Mesendoderm (in vitro differentiated cells): ENCODE measurements at regions not wholly inside any gene's neighbourhood (a gene's known extent, or its start where the extent isn't known, plus 50 kb on each side); places are given as distances from the start of the nearest gene placed in this dataset.

Experiments
- DNase-seq: peaks from one replicate; pipeline ENCODE4 v3.0.0; 2013
- H2AK5ac ChIP-seq: 2 replicates; pipeline ENCODE4 v1.6.1; 2013; ENCODE audit warnings: low read length, inconsistent platforms
- H2BK120ac ChIP-seq: 2 replicates; pipeline ENCODE4 v1.6.1; 2013; ENCODE audit warnings: low read depth, mild to moderate bottlenecking, low read length, moderate library complexity, mixed read lengths
- H2BK15ac ChIP-seq: replicated peaks from 2 replicates; pipeline ENCODE4 v1.6.1; 2013; ENCODE audit warnings: low read depth, mild to moderate bottlenecking, moderate library complexity
- H2BK5ac ChIP-seq: 2 replicates; pipeline ENCODE4 v1.6.1; 2013; ENCODE audit warnings: low read length, inconsistent platforms
- H3K18ac ChIP-seq: 2 replicates; pipeline ENCODE4 v1.6.1; 2013; ENCODE audit warnings: mild to moderate bottlenecking, low read length, mixed read lengths
- H3K23ac ChIP-seq: one replicate; pipeline ENCODE4 v1.6.1; 2013; ENCODE audit warnings: low read length
- H3K27ac ChIP-seq: 2 replicates; pipeline ENCODE4 v1.5.1; 2013; ENCODE audit warnings: low read depth, mild to moderate bottlenecking, inconsistent platforms, low read length, moderate library complexity
- H3K27me3 ChIP-seq: 2 replicates; pipeline ENCODE4 v1.6.1; 2013; ENCODE audit warnings: low read length, control low read depth, mild to moderate bottlenecking, inconsistent platforms; ENCODE audit not compliant: insufficient read depth, poor library complexity
- H3K36me3 ChIP-seq: 2 replicates; pipeline ENCODE4 v1.6.1; 2013; ENCODE audit warnings: low read length, inconsistent platforms; ENCODE audit not compliant: control insufficient read depth, insufficient read depth
- H3K4ac ChIP-seq: one replicate; pipeline ENCODE4 v1.6.1; 2013; ENCODE audit warnings: low read depth, mild to moderate bottlenecking, low read length, moderate library complexity
- H3K4me1 ChIP-seq: 2 replicates; pipeline ENCODE4 v1.6.1; 2013; ENCODE audit warnings: low read depth, low read length, inconsistent platforms; ENCODE audit not compliant: control insufficient read depth
- H3K4me2 ChIP-seq: 2 replicates; pipeline ENCODE4 v1.6.1; 2013; ENCODE audit warnings: low read length
- H3K4me3 ChIP-seq: 2 replicates; pipeline ENCODE4 v1.5.1; 2013; ENCODE audit warnings: mild to moderate bottlenecking, low read length
- H3K56ac ChIP-seq: one replicate; pipeline ENCODE4 v1.6.1; 2013; ENCODE audit warnings: low read length
- H3K79me1 ChIP-seq: 2 replicates; pipeline ENCODE4 v1.6.1; 2013; ENCODE audit warnings: low read length, inconsistent platforms
- H3K79me2 ChIP-seq: 2 replicates; pipeline ENCODE4 v1.6.1; 2013; ENCODE audit warnings: mild to moderate bottlenecking, low read length; ENCODE audit not compliant: control insufficient read depth, insufficient read depth
- H3K9ac ChIP-seq: 2 replicates; pipeline ENCODE4 v1.6.1; 2013; ENCODE audit warnings: low read length, inconsistent platforms
- H4K5ac ChIP-seq: one replicate; pipeline ENCODE4 v1.6.1; 2013; ENCODE audit warnings: low read length
- H4K8ac ChIP-seq: one replicate; pipeline ENCODE4 v1.6.1; 2013; ENCODE audit warnings: low read depth, mild to moderate bottlenecking, control low read depth, low read length, moderate library complexity
- WGBS: extraction: QIAGEN DNeasy Blood & Tissue Kit; methylation state at CpG from one replicate; pipeline ENCODE4 v1.1.7; 2013; ENCODE audit warnings: low lambda C conversion rate, missing lambda C conversion rate; ENCODE audit not compliant: insufficient coverage; ENCODE audit errors: extremely low coverage; 5-methylcytosine and 5-hydroxymethylcytosine counted together

- H4K5ac ChIP-seq: no peak overlapping the region
- no peak overlapping the region for H3K56ac ChIP-seq
- H3K4me3 ChIP-seq: no peak overlapping the region
- H3K4me1 ChIP-seq: no peaks in the 10 kb centered on the region
- H3K79me1 ChIP-seq: no peaks in the 10 kb centered on the region
- H2AK5ac ChIP-seq: no peak overlapping the region
- WGBS: no CpG with 5 or more reads among the region's 5 CpGs
- H3K23ac ChIP-seq: no peak overlapping the region
- H3K4ac ChIP-seq: no peak overlapping the region
- no peak overlapping the region for H3K9ac ChIP-seq
- DNase-seq: no peak
- H3K36me3 ChIP-seq: no peaks in the 10 kb centered on the region
- H4K8ac ChIP-seq: no peak overlapping the region
- H3K27ac ChIP-seq: no peak overlapping the region
- no peak overlapping the region for H2BK15ac ChIP-seq
- H2BK120ac ChIP-seq: no peak overlapping the region
- no peaks in the 10 kb centered on the region for H3K27me3 ChIP-seq
- H3K4me2 ChIP-seq: no peak overlapping the region
- H2BK5ac ChIP-seq: no peak overlapping the region
- H3K18ac ChIP-seq: no peak overlapping the region
- H3K79me2 ChIP-seq: no peaks in the 10 kb centered on the region
Observed at GRCh38 chr15:97899981-97900380, 60.5 kb upstream of the ARRDC4 start.

- Histone ChIP-seq H3K4me1 (no peaks in the 10 kb centered on the region), H3K18ac (no peak overlapping the region), H3K36me3 (no peaks in the 10 kb centered on the region), H3K23ac (no peak overlapping the region), H2BK5ac (no peak overlapping the region), H2BK120ac (no peak overlapping the region), H2BK15ac (no peak overlapping the region), H3K4ac (no peak overlapping the region), H3K9ac (no peak overlapping the region), H4K8ac (no peak overlapping the region), H3K27ac (no peak overlapping the region), H3K4me2 (no peak overlapping the region), H4K5ac (no peak overlapping the region), H3K79me2 (no peaks in the 10 kb centered on the region), H3K56ac (no peak overlapping the region), H2AK5ac (no peak overlapping the region), H3K79me1 (no peaks in the 10 kb centered on the region), H3K27me3 (no peaks in the 10 kb centered on the region), H3K4me3 (no peak overlapping the region)
- WGBS: no CpG with 5 or more reads among the region's 10 CpGs
- DNase-seq: peak; percentile 38
Observed at GRCh38 chr15:97902140-97902780, 58.2 kb upstream of the ARRDC4 start.

- Histone ChIP-seq H3K4me3 (no peak overlapping the region), H3K79me1 (no peaks in the 10 kb centered on the region), H2AK5ac (no peak overlapping the region), H3K27me3 (no peaks in the 10 kb centered on the region), H3K9ac (no peak overlapping the region), H4K5ac (no peak overlapping the region), H2BK5ac (no peak overlapping the region), H3K18ac (no peak overlapping the region), H2BK120ac (no peak overlapping the region), H2BK15ac (no peak overlapping the region), H3K4ac (no peak overlapping the region), H3K4me1 (no peaks in the 10 kb centered on the region), H4K8ac (no peak overlapping the region), H3K23ac (no peak overlapping the region), H3K27ac (no peak overlapping the region), H3K56ac (no peak overlapping the region), H3K79me2 (no peaks in the 10 kb centered on the region), H3K4me2 (no peak overlapping the region), H3K36me3 (no peaks in the 10 kb centered on the region)
- DNase-seq: no peak
- WGBS: no CpG with 5 or more reads among the region's 3 CpGs
Observed at GRCh38 chr15:97903560-97903959, 56.9 kb upstream of the ARRDC4 start.

GRCh38 chr15:97903971-97904572 is 56.4 kb upstream of the ARRDC4 start:
- no peak overlapping the region for H3K4ac ChIP-seq
- no peak overlapping the region for H3K56ac ChIP-seq
- no peak overlapping the region for H2BK120ac ChIP-seq
- no peaks in the 10 kb centered on the region for H3K79me1 ChIP-seq
- DNase-seq: peak; percentile 85
- no peak overlapping the region for H3K23ac ChIP-seq
- H3K4me3 ChIP-seq: no peak overlapping the region
- no peak overlapping the region for H3K18ac ChIP-seq
- no peak overlapping the region for H2BK15ac ChIP-seq
- no peak overlapping the region for H2AK5ac ChIP-seq
- H3K9ac ChIP-seq: no peak overlapping the region
- no peak overlapping the region for H3K4me2 ChIP-seq
- no CpG with 5 or more reads among the region's 26 CpGs for WGBS
- no peak overlapping the region for H3K27ac ChIP-seq
- no peak overlapping the region for H4K5ac ChIP-seq
- H3K4me1 ChIP-seq: no peaks in the 10 kb centered on the region
- no peaks in the 10 kb centered on the region for H3K79me2 ChIP-seq
- no peaks in the 10 kb centered on the region for H3K27me3 ChIP-seq
- no peak overlapping the region for H4K8ac ChIP-seq
- no peak overlapping the region for H2BK5ac ChIP-seq
- H3K36me3 ChIP-seq: no peaks in the 10 kb centered on the region

- Histone ChIP-seq H3K9ac (no peak overlapping the region), H2AK5ac (no peak overlapping the region), H3K36me3 (no peaks in the 10 kb centered on the region), H2BK5ac (no peak overlapping the region), H3K79me1 (no peaks in the 10 kb centered on the region), H3K27me3 (no peaks in the 10 kb centered on the region), H3K56ac (no peak overlapping the region), H3K23ac (no peak overlapping the region), H4K5ac (no peak overlapping the region), H3K18ac (no peak overlapping the region), H3K4me1 (no peaks in the 10 kb centered on the region), H3K79me2 (no peaks in the 10 kb centered on the region), H3K4me2 (no peak overlapping the region), H3K4me3 (no peak overlapping the region), H3K27ac (no peak overlapping the region), H3K4ac (no peak overlapping the region), H2BK15ac (no peak overlapping the region), H4K8ac (no peak overlapping the region), H2BK120ac (no peak overlapping the region)
- WGBS: no CpG with 5 or more reads among the region's 3 CpGs
- DNase-seq: peak; percentile 75
Observed at GRCh38 chr15:97909291-97909891, 51.1 kb upstream of the ARRDC4 start.
